Right kidney (tissue), 1 donor: ENCODE measurements at regions not wholly inside any gene's neighbourhood (a gene's known extent, or its start where the extent isn't known, plus 50 kb on each side); places are given as distances from the start of the nearest gene placed in this dataset.

Experiments used
- DNase-seq: peaks from one replicate; pipeline ENCODE4 v3.0.0-alpha.2; 2016

DNA sequence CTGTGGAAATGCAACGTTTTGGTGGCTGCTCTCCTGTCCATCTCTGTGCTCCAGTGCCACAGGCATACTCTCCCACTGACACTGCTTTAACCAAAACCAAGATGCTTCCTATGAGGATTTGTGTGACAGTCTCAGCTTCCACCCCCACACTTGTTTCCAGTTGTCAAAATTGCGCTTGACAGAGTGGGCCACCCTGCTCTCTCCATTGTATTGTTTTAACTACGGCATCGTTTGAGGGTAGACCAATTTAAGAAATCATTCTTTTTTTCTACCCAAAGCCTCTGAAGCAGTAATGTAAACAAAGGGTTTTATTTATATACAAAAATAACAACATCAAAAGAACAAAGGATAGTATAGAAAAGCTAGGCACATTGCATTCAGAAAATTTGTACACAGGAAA is 178.0 kb downstream of the INHBA start:
- DNase-seq: no peak

GRCh38 chr7:41520445-41520844 is 182.4 kb downstream of the INHBA start:
- no peak for DNase-seq

DNA sequence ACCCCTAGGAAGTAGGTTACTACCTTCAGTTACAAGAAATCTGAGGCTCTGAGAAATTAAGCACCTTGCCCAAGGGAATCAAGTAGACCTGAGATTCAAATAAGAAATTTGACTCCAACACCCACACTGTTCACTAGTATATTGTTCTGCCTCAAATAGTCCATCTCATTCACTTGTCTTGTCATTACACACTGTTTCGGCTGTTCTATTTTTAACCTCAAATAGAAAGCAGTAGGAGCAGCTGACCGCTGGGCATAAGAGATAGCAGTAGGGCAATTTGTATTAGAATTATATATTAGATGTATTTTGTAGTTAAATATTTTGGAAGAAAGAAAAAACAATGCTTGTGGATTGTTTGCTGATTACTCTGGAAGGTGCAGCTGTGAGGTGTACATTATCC is 185.1 kb downstream of the INHBA start:
- no peak for DNase-seq

GRCh38 chr7:41508755-41509154 is 194.1 kb downstream of the INHBA start:
- DNase-seq: no peak

- no peak for DNase-seq
Observed at GRCh38 chr7:41507686-41508268, 195.1 kb downstream of the INHBA start.

GRCh38 chr7:41504214-41504980 is 198.5 kb downstream of the INHBA start:
- no peak for DNase-seq

DNA sequence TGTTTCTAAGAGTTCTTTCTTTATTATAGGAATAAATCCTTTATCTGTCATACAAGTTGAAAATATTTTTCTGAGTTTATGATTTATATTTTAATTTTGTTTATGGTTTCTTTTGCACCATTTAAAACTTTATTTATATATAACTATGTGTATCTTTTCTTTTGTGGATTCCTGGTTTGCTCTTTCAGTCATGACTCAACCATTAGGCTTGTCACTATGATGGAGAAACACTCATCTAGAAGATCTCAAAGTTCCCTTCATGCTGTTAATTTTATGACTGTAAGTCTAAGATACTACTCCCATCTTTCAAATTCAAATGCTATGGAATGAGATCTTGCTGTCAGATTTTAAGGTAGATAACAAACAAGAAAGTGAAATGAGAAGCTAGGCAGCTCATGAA is 199.5 kb downstream of the INHBA start:
- no peak for DNase-seq

- DNase-seq: no peak
Observed at GRCh38 chr7:41501466-41501865, 201.4 kb downstream of the INHBA start.

GRCh38 chr7:41501006-41501405 is 201.9 kb downstream of the INHBA start:
- DNase-seq: no peak

DNA sequence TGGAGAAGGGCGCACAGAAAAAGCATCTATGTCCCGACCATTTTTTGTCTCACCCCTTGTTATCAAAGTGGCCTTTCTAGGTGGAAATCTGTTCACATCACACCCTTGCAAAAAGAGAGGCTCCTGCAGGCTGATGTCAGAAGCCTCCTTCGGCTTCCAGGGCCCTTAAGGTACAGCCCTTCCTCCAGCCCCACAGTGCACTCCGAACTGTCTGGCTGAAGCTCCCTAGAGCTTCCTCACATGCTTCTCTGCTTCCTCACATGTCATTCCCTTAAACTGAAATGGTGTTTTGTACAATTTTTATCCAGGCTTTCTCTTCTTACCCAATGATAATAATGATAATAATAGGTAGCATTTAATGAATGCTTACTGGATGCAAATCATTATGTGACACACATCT is 210.3 kb downstream of the INHBA start:
- no peak for DNase-seq

DNA sequence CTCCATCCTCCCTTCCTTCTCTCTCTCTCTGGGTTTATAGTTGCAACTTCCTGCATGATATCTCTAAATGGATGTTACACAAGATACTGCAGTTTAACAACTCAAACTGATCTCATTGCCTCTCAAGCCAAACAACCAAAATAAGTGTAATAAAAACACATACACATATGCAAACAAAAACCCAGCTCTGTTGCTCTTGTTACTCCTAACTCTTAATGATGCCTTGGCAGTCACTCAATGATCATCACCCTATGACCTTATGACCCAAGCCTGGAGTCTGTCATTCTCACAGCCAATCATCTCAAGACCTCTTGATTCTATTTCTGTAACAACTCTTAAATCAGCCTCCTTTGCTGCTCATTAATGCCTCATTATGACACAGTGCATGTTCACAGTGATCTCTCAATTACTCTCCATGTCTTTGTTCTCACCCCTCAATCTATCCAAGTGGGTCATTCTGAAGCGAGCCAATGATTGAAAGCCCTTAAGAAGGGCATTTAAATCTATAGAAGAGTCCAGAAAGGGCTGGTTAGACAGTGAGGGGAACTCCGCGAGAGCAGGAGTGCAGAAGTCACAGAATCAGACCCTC is 210.9 kb downstream of the INHBA start:
- DNase-seq: no peak

DNA sequence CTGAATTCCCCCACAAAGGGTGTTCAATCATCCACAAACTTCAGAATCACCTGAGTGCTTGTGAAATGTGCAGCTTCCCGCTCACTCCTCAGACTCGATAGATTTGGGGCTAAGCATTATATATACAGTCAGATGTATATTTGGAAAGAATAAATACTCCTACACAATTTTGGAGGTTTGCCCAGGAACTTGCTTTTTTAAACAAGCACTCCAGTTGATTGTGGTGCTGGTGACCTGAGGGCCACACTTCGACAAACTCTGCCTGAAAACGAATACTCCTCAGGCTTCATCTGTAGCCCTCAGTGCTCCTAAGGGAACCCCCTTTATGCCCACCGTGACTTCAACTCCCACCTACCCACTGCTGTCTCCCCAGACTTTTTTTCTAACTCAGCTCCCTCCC is 211.6 kb downstream of the INHBA start:
- peak; percentile 21 for DNase-seq

DNA sequence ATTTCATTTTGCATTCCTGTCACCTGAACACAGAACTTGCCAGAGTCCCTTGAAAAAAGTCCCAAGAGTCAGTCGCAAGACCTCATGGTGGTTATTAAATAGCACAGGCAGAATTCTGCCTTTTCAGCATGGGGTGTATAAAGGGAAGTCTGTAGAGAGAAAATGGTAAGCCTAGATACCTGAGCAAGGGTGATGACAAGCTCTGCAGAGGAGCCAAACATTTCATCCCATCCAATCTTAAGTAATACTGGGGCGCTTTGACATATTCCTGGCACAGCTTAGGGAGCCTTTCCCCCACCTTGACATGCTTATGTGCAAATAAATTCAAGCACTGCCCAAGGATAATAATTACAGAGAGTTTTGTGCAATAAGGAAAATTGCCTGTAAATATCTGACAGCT is 213.0 kb downstream of the INHBA start:
- DNase-seq: no peak

DNA sequence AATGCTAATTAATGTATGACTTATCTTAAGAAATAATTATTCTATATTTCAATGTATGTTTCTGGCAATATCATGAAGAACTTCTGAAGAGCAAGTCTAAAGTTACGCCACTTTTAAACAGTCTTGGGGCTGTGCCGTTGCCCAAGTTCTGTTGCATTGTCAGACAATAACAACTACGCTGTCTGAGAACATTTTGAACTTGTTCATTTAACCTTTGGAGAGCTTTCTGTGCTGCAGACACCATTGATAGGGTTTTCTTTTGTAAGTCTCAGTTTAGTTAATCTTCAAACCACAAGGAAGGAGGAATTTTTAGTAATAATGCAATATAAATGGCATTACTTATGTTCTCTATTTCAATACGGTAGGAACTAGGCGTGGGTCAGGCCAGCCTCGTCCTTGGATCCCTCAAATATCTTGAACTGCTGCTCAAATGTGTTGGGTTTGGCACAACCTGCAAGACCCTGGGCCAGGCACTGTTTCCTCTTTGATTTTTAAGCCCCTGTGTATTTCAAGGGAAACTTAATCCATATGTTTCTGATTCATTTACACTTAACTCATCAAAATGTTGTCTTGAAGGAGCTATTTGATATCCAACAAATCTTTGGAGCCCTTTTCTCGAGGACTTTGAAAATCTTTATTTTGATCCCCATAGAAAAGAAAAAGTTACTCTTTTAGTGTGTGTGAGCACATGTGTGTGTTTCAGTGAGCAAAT is 215.5 kb downstream of the INHBA start:
- DNase-seq: no peak

DNA sequence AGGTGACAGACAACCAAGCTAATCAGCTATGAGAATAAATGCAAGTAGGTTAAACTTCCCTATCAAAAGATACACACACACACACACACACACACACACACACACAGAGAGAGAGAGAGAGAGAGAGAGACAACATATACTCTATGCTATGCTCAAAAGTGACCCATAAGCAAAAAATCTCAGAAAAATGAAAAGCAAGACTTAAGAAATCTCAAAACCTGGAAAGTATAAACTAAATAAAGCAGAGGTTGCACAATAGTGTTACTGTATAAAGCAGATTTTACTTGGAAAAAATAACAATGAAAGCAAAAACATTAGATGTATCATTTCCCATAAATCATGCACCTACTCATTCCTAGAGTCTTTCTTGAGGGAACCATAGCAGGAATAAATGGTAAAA is 221.5 kb downstream of the INHBA start:
- no peak for DNase-seq

DNA sequence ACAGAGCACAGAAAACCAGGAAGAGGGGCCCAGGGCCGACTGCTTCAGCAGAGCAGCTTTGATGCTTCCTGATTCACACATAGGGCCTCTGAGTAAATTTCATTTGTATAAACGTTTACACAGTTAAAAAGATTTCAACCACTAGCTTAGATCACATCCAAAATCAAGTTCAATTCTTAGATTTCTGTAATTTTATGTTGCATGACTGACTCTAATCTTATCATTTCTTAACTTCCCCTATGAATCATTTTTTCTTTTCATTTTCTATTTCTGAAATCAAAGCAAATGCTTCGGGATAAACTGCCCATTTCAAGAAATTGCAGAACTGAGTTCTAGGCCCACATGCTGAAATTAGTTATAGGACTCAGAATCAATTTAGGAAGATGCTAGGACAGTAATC is 224.7 kb downstream of the INHBA start:
- DNase-seq: no peak

DNA sequence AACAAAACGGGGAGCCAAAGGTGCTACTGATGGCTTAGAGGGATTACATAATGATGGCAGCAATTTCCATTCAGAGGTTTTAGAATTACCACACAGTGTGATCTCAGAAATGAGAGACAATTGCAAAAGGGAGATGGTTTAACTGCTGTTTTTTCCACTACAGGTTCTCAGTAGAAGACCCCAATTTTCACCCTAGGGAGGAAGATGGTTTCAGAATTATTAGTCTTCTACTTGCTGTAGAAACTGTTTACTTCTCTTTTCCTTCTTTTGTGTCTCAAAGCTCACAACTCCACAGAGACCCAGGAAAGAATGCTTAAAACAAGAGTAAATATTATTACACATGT is 226.5 kb downstream of the INHBA start:
- DNase-seq: no peak

GRCh38 chr7:41475801-41476459 is 227.0 kb downstream of the INHBA start:
- DNase-seq: no peak

DNA sequence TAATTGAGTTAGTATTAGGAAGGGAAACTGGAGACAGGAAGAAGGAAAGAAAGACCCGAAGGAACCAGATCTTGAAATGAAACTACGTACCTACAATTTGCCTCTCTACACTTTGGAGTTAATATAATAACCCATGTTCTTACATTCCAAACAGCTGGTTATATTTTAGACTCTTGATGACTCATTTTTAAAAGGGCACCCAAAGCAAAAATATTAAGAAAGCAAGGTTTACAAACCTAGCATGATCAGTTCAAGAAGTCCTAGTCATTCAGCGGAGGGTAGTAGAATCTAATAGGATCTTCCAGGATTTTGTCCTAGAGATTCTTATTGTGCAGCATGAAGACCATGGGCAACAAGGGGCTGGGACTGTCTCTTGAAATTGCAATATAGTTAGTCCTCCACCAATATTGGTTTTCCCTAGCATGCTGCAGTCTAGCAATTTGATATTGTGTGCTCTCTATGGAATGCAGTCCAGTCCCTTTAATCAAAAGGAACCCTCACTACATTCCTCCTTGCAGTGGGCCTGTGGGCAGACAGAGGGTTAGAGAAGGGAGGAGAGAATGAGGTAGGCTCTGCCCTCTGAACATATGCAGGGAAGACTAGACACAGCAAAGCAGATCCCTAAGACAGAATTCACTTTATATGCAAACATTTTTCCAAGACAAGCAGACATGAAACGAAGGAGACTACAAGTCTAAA is 230.3 kb downstream of the INHBA start:
- no peak for DNase-seq

DNA sequence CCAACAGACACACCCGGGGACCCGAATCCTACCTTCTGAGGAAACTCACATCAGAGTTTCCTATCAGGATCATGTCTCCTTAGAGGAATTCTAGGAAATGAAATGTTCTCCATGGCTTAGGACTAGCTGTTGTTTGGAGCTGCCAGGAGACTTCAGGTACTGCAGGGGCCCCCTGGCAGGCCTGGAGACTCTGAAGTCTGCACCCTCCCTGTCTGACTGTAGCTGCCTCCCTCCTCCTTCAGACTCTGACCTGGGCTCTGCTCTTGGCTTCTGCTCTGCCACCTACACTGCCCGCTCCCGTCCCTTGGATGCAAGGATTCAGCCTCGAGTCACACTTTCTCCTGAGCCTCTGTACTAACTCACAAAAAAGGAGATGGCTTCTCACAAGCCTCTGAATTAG is 232.8 kb downstream of the INHBA start:
- no peak for DNase-seq

DNA sequence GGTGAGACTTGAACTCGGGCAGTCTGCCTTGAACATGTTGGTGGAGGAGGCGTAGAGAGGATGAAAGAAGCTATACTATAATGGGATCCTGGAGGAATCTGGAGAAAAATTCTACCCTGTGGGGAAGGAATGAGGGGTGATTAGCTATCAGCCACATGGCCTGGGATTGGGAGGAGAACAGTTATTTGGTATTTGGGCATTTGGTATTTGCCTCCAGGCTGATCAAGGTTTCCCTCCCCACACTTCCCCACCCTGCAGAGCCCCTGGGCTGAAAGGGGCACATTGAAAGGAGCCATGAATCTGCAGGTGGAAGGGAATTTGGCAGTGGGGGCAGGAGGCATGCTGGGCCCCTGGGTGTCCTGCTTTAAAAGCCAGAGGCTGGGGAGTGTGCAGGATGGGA is 235.3 kb downstream of the INHBA start:
- DNase-seq: no peak

DNA sequence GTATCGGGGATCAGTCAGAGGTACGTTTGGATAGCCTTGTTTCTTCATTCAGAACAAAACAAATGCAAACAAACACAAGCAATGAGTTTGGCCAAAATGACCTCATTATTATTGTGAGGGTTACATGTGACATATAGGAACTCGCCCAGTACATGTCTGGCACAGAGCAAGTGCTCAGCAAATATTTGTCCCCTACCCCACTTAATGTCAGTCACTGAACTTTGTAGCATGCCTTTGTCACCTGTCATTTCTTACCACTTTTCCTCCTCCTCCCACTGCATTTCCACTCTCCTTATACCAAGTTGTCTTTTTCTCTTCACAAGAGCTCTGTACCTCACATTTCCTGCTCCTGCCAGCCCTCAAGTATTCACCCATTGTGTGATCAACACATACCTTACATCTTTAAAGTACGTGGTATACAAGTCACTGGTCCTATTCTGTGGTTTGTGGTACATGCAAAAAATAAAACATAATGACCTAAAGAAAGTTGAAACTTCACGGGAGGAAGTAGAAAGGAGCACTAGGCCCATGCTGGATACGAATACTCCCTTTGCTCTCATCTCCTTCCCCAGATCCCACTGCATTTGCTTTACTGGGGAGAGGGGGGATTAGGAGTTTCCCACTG is 236.0 kb downstream of the INHBA start:
- no peak for DNase-seq
